AG09309 (cell line): ENCODE measurements at regions not wholly inside any gene's neighbourhood (a gene's known extent, or its start where the extent isn't known, plus 50 kb on each side); places are given as distances from the start of the nearest gene placed in this dataset.

Source experiments
- DNase-seq: peaks from one replicate; pipeline ENCODE4 v3.0.0-alpha.2; 2010; ENCODE audit warnings: low read depth
- H3K4me3 ChIP-seq: 2 replicates; pipeline ENCODE4 v1.5.1; 2011; ENCODE audit warnings: mild to moderate bottlenecking, low read depth, low read length, moderate library complexity; ENCODE audit not compliant: control insufficient read depth
- TF ChIP-seq, protein P1 (sequence below): IDR thresholded peaks from 2 replicates; pipeline ENCODE4 v1.5.1; 2011; ENCODE audit warnings: mild to moderate bottlenecking, low read depth, low read length, inconsistent platforms; ENCODE audit not compliant: insufficient read depth, control insufficient read depth; ENCODE audit errors: missing control alignments

DNA sequence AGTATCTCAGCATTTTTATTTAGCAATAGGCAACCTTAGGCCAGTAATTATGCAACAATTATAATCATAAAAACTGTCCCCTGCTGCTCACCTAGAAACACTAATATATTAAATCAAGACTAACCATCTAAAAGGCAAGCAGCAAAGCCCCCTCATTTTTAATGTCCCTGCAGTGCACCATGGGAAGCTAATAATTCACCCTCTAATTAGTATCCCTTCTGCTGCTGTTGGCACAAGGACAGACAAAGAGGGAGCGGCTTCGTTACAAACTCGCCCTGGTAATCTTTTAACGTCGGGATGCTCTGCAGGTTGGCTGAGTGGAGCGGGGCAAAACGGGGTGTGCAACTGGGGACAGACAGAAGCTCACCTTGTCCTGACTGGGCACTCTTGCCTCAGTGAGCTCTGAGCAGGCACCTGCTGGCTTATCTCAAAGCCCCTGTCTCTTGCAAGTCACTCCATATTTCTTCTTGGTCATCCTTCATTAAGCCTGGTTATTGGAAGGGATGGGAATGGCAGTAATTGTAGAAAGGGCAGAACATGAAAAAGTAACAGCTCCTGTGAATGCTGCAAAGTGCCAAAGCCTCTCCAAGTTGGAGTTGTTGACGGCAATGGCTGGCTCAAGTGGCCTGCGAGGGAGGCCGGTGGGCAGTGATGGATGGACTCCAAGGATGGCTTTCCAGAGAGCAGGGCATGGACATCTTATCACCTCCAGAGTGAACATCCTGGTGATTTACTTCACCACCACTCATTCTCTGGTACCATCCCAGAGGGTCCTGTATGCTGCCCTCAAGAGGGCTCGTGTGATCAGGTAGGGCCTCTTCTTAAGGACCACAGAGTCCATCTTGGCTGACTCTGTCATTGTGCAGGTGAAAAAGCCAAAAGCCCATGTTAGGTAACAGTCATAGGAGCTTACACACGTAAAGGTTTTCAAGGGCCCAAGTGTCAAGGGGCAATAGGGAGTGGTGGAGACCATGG is 219.6 kb upstream of the N4BP1 start:
- TF ChIP-seq, protein P1, sequence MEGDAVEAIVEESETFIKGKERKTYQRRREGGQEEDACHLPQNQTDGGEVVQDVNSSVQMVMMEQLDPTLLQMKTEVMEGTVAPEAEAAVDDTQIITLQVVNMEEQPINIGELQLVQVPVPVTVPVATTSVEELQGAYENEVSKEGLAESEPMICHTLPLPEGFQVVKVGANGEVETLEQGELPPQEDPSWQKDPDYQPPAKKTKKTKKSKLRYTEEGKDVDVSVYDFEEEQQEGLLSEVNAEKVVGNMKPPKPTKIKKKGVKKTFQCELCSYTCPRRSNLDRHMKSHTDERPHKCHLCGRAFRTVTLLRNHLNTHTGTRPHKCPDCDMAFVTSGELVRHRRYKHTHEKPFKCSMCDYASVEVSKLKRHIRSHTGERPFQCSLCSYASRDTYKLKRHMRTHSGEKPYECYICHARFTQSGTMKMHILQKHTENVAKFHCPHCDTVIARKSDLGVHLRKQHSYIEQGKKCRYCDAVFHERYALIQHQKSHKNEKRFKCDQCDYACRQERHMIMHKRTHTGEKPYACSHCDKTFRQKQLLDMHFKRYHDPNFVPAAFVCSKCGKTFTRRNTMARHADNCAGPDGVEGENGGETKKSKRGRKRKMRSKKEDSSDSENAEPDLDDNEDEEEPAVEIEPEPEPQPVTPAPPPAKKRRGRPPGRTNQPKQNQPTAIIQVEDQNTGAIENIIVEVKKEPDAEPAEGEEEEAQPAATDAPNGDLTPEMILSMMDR, result no peak
- DNase-seq, result no peak
- no peak overlapping the region for H3K4me3 ChIP-seq

DNA sequence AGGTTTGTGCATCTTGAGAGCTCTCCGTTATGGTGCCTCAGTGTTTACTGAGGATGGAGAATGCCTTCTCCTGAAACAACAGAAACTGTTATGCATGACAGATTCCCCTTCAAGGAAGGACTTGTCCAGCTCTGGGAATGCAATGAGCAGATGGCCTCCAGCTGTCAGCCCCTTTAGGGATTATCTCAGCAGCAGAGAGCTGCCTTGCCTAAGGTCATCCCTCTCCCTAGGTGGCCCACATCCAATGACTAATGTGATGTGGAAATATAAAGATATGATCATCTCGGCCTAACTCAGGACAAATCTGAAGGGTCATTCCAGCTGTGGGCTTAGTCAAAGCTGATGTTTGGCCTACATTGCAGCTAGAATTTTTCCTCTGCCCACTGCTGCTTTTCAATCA is 214.3 kb upstream of the N4BP1 start:
- no peak overlapping the region for H3K4me3 ChIP-seq
- no peak for DNase-seq
- TF ChIP-seq, protein P1, result no peak

DNA sequence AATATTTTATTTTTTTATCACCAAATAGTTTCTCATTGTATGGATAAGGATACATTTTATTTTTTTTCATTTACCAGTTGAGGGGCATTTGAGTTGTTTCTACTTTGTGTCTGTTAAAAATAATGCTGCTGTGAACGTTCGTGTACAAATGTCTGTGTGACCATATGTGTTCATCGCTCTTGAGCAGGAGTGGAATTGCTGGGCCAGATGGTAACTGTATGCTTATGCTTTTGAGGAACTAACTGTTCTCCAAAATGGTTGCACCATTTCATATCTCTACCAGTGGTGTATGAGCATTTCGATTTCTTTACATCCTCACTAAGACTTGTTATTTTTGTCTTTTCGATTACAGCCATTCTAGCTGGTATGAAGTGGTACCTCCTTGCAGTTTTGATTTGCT is 212.5 kb upstream of the N4BP1 start:
- TF ChIP-seq, protein P1, result no peak
- no peak for DNase-seq
- no peak overlapping the region for H3K4me3 ChIP-seq

DNA sequence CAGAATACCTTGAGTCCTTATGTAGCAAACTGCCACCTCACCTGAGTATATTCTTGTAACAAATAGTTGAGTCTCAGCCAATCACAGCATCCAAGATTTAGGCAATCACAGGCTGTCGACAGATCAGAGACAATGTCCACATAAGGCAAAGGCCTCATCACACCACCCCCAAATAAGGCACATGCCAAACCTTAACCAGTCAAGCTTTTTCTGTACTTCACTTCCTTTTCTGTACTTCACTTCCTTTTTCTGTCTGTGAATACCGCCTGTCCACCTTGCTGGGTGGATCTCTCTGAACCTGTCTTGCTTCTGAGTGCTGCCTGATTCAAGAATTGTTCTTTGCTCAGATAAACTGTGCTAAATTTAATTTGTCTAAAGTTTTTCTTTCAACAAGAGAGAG is 210.4 kb upstream of the N4BP1 start:
- no peak for DNase-seq
- H3K4me3 ChIP-seq, result no peak overlapping the region
- TF ChIP-seq, protein P1, result no peak

DNA sequence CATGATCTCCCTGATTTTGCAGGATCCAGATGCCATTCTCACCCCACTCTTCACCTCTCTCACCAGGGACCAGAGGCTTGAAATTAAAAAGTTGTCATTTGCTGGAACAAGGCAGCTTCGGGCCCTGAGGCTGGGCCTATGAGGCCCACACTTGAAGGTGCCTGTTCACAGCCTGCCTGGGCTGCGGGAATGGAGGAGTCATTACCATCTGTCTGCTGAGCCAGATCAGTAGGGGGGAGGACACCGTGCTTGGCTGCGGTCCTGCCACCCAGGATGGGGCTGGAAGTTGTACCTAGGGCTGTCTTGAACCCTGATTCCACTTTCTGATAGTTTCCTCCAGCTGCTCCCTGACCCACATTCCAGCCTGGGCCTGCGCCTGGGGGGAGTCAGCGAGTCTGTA is 208.3 kb upstream of the N4BP1 start:
- TF ChIP-seq, protein P1, result no peak
- no peak overlapping the region for H3K4me3 ChIP-seq
- DNase-seq, result no peak

DNA sequence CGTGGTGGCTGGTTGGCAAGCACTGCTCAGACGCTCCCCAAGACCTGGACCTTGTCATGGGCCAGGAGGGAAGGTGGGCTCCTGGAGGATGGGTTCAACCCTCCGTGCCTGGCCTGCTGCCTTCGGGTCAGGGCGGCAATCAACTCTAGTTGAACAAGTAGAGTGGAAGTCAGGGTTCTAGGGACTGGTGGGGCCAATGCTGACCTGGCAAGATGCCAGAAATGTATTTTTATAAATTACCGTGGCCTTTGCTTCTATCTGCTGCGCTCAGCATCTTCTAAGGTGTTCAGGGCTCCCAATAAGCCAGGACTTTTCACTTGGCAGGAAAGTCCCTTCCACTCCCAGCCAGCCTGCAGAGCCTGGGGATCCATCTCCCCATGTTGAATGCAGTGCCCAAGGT is 207.1 kb upstream of the N4BP1 start:
- TF ChIP-seq, protein P1, result no peak

More for the DNA sequence above, 207.1 kb upstream of the N4BP1 start:
- no peak for DNase-seq
- H3K4me3 ChIP-seq, result no peak overlapping the region
